K562 (cell line): ENCODE measurements at regions not wholly inside any gene's neighbourhood (a gene's known extent, or its start where the extent isn't known, plus 50 kb on each side); places are given as distances from the start of the nearest gene placed in this dataset.

ENCODE experiments used
- ATAC-seq: fragments of 200-7000 bp; cut with Tn5 transposase; 3 replicates; pipeline ENCODE4 v1.9.1; 2020; ENCODE audit warnings: moderate library complexity
- BruUV-seq: library from RNA; stranded (reverse); fragments of 400-500 nt; replicated peaks from 2 replicates; lab custom pipeline; 2021; lab: Mats Ljungman, UMichigan
- CTCF ChIA-PET: fragments of 300-600 bp; formaldehyde crosslinking; extraction: SDS; loops from one replicate; lab custom pipeline; 2021; ENCODE audit warnings: low intra/inter-chr PET ratio; lab: Yijun Ruan, JAX
- POLR2A ChIA-PET: fragments of 300-600, 350-650 bp; sonication (Branson Sonifier 250); formaldehyde crosslinking; extraction: SDS; loops from one replicate; lab custom pipeline; 2021; ENCODE audit warnings: antibody characterized with exemption, inconsistent platforms; lab: Yijun Ruan, JAX
- DNase-seq, 4 experiments: peaks; one replicate each; pipeline versions ENCODE4 v3.0.0 to v3.0.0-alpha.2; 2011 to 2018; ENCODE audit warnings: low spot score in 3 of 4, mixed read lengths in 3 of 4; ENCODE audit errors: extremely low read depth in 1 of 4
- FAIRE-seq: peaks from 2 replicates; lab custom pipeline; 2011; peaks lifted over from hg19 to GRCh38; lab: Jason Lieb, UNC
- H2AFZ ChIP-seq: 2 replicates; pipeline ENCODE4 v1.6.0; 2011; ENCODE audit warnings: low read depth, low read length, control low read depth, inconsistent platforms
- H3K27ac ChIP-seq: fragments of 200-600 bp; 3 replicates; pipeline ENCODE4 v1.8.0; 2011; ENCODE audit warnings: low read depth, mild to moderate bottlenecking, control low read depth, inconsistent platforms, low read length, moderate library complexity, mixed read lengths; ENCODE audit errors: extremely low read depth
- H3K27me3 ChIP-seq, 2 experiments: fragments of 300-600 bp in 1 of 2; 2 replicates in 1 of 2; 3 replicates in 1 of 2; pipeline versions ENCODE4 v1.6.0 to v1.8.0; 2011; ENCODE audit warnings: inconsistent platforms in 2 of 2, low read length in 2 of 2, mild to moderate bottlenecking in 1 of 2, mixed read lengths in 1 of 2, moderate library complexity in 1 of 2; ENCODE audit not compliant: control insufficient read depth in 2 of 2, insufficient read depth in 2 of 2
- H3K36me3 ChIP-seq: fragments of 300-600 bp; 3 replicates; pipeline ENCODE4 v1.8.0; 2011; ENCODE audit warnings: mild to moderate bottlenecking, low read length, inconsistent platforms; ENCODE audit not compliant: control insufficient read depth, insufficient read depth
- H3K4me1 ChIP-seq, 2 experiments: fragments of 200-600 bp in 1 of 2; replicated peaks in 1 of 2; 2 replicates in 1 of 2; 3 replicates in 1 of 2; pipeline versions ENCODE4 v1.5.1 to v1.8.0; 2011; ENCODE audit warnings: inconsistent platforms in 2 of 2, low read length in 2 of 2, mild to moderate bottlenecking in 1 of 2, mixed read lengths in 1 of 2, moderate library complexity in 1 of 2; ENCODE audit not compliant: control insufficient read depth in 2 of 2, insufficient read depth in 2 of 2
- H3K4me2 ChIP-seq: 2 replicates; pipeline ENCODE4 v1.6.1; 2011; ENCODE audit warnings: low read length, control low read depth, inconsistent platforms, mixed read lengths; ENCODE audit not compliant: insufficient read depth
- H3K4me3 ChIP-seq: fragments of 200-600 bp; sonication (generic), shearing (Covaris generic); 2 replicates; pipeline ENCODE4 v1.5.1; 2016; ENCODE audit warnings: control low read depth, inconsistent platforms
- H3K79me2 ChIP-seq: fragments of 200-600 bp; 3 replicates; pipeline ENCODE4 v1.8.0; 2011; ENCODE audit warnings: low read length, inconsistent platforms; ENCODE audit not compliant: control insufficient read depth, insufficient read depth
- H3K9ac ChIP-seq, 2 experiments: 2 replicates each; pipeline versions ENCODE4 v1.6.0 to v1.6.1; 2011; ENCODE audit warnings: low read depth in 2 of 2, low read length in 2 of 2, control low read depth in 1 of 2, inconsistent platforms in 1 of 2, mild to moderate bottlenecking in 1 of 2, mixed read lengths in 1 of 2; ENCODE audit not compliant: insufficient read depth in 1 of 2
- H3K9me1 ChIP-seq: one replicate; pipeline ENCODE4 v1.6.0; 2011; ENCODE audit warnings: inconsistent platforms, mild to moderate bottlenecking, low read length, moderate library complexity; ENCODE audit not compliant: control insufficient read depth, insufficient read depth
- H3K9me3 ChIP-seq: replicated peaks from 2 replicates; pipeline ENCODE4 v1.5.1; 2011; ENCODE audit warnings: low read depth, low read length, inconsistent platforms; ENCODE audit not compliant: control insufficient read depth, insufficient read depth
- H4K20me1 ChIP-seq: replicated peaks from 2 replicates; pipeline ENCODE4 v1.6.1; 2011; ENCODE audit warnings: low read length, inconsistent platforms, mixed read lengths; ENCODE audit not compliant: control insufficient read depth, insufficient read depth
- ARID4B ChIP-seq: sonication (generic); formaldehyde crosslinking; IDR thresholded peaks from 2 replicates; pipeline ENCODE4 v1.8.0; 2022; ENCODE audit warnings: mild to moderate bottlenecking, missing genetic modification reagents
- CBX3 ChIP-seq, 2 experiments: IDR thresholded peaks; 1 replicate in 1 of 2; 2 replicates in 1 of 2; pipeline ENCODE4 v1.6.1; 2012; ENCODE audit warnings: inconsistent platforms in 2 of 2, low read length in 2 of 2, borderline replicate concordance in 1 of 2, control low read depth in 1 of 2
- ELF4 ChIP-seq: fragments of 450-650 bp; formaldehyde crosslinking; IDR thresholded peaks from 2 replicates; pipeline ENCODE4 v1.4.0; 2022; ENCODE audit warnings: missing genetic modification characterization
- FOXP4 ChIP-seq: sonication (generic); formaldehyde crosslinking; IDR thresholded peaks from 2 replicates; pipeline ENCODE4 v1.8.0; 2022; ENCODE audit warnings: mild to moderate bottlenecking, missing genetic modification reagents, borderline replicate concordance
- HDAC3 ChIP-seq: fragments of 450-650 bp; IDR thresholded peaks from 2 replicates; pipeline ENCODE4 v1.6.1; 2018; ENCODE audit warnings: borderline replicate concordance, mild to moderate bottlenecking, moderate library complexity; ENCODE audit not compliant: partially characterized antibody
- PHB ChIP-seq: fragments of 250-450 bp; sonication (Bioruptor Pico); IDR thresholded peaks from 2 replicates; pipeline ENCODE4 v1.5.0; 2021
- RAD21 ChIP-seq, 2 experiments: fragments of 250-450 bp in 1 of 2; fragments of 450-650 bp in 1 of 2; sonication (Bioruptor Pico) in 1 of 2; formaldehyde crosslinking in 1 of 2; IDR thresholded peaks in 1 of 2; conservative IDR thresholded peaks in 1 of 2; 2 replicates each; pipeline versions ENCODE4 v1.4.0 to v1.8.0; 2020 to 2022; ENCODE audit warnings: mild to moderate bottlenecking in 2 of 2, moderate library complexity in 1 of 2
- RNF2 ChIP-seq: sonication (generic); IDR thresholded peaks from 2 replicates; pipeline ENCODE4 v1.6.1; 2016
- SMARCA5 ChIP-seq: fragments of 450-650 bp; IDR thresholded peaks from 2 replicates; pipeline ENCODE4 v1.6.1; 2016
- ZNF263 ChIP-seq: sonication (generic); formaldehyde crosslinking; IDR thresholded peaks from 2 replicates; pipeline ENCODE4 v1.8.0; 2022; ENCODE audit warnings: mild to moderate bottlenecking, missing genetic modification reagents, borderline replicate concordance
- ZNF395 ChIP-seq: fragments of 200-800 bp; sonication (Bioruptor generic); IDR thresholded peaks from 2 replicates; pipeline ENCODE4 v1.6.1; 2017; ENCODE audit warnings: missing genetic modification characterization, missing compliant biosample characterization
- ZNF644 ChIP-seq: fragments of 200-800 bp; sonication (Bioruptor generic); IDR thresholded peaks from 2 replicates; pipeline ENCODE4 v1.6.1; 2016; ENCODE audit warnings: low read depth, missing genetic modification characterization, missing compliant biosample characterization
- ZNF778 ChIP-seq: fragments of 450-650 bp; formaldehyde crosslinking; IDR thresholded peaks from 2 replicates; pipeline ENCODE4 v1.4.0; 2020; ENCODE audit warnings: mild to moderate bottlenecking, moderate library complexity
- ZNF780A ChIP-seq: fragments of 250-450 bp; sonication (Bioruptor Pico); IDR thresholded peaks from 2 replicates; pipeline ENCODE4 v1.5.0; 2021; ENCODE audit warnings: mild to moderate bottlenecking
- WGBS: fragments of 100-300 bp; shearing (Covaris generic); methylation state at CpG from one replicate; pipeline ENCODE4 v1.1.6; 2016; ENCODE audit warnings: low coverage, mixed read lengths; ENCODE audit not compliant: insufficient coverage; ENCODE audit errors: missing lambda C conversion rate; 5-methylcytosine and 5-hydroxymethylcytosine counted together
- in situ Hi-C: fragments of 300-500 bp; cut with MboI; formaldehyde crosslinking; loops from 4 replicates; pipeline ENCODE4 v1.15.0; 2018; ENCODE audit warnings: inconsistent platforms, mixed read lengths
- intact Hi-C: fragments of 100-400 bp; cut with micrococcal nuclease; formaldehyde crosslinking; loops from 2 replicates; pipeline ENCODE4 v1.14.2; 2022

GRCh38 chrX:66889418-66889817 is 250.5 kb upstream of the EDA2R start (continued):
- TF ChIP-seq ZNF395, result no peak
- TF ChIP-seq SMARCA5, result no peak
- TF ChIP-seq PHB (CRISPR knock-in tag), result no peak
- TF ChIP-seq HDAC3, result no peak
- no peak for TF ChIP-seq ZNF263 (CRISPR knock-in tag)
- no peak for TF ChIP-seq RNF2
- no peak for TF ChIP-seq ELF4 (CRISPR knock-in tag)

- Histone ChIP-seq H3K9ac (no peak overlapping the region), H4K20me1 (no peaks in the 10 kb centered on the region), H3K9me1 (no peaks in the 10 kb centered on the region), H3K79me2 (no peaks in the 10 kb centered on the region), H3K9me3 (no peaks in the 10 kb centered on the region), H3K4me3 (no peak overlapping the region), H3K36me3 (no peaks in the 10 kb centered on the region), H3K4me1 (no peaks in the 10 kb centered on the region), H3K27ac (no peak overlapping the region), H3K27me3 (no peaks in the 10 kb centered on the region), H3K4me2 (no peak overlapping the region), H2AFZ (no peak overlapping the region)
- no peak for TF ChIP-seq RAD21 (CRISPR knock-in tag; conservative IDR thresholded peaks at IDR 0.05 in 1 of 2, IDR thresholded peaks at IDR 0.05 in 1 of 2)
- no peak for TF ChIP-seq ARID4B
- no peak for TF ChIP-seq ZNF778 (CRISPR knock-in tag)
- no peak for TF ChIP-seq FOXP4
- TF ChIP-seq ZNF780A (CRISPR knock-in tag), result no peak
- no peak for TF ChIP-seq CBX3 (IDR thresholded peaks at IDR 0.05; ENCODE audit: borderline replicate concordance in 1 of 2, low read length in 2 of 2)
- TF ChIP-seq ZNF644 (tag), result no peak
- FAIRE-seq, result no peak
- intact Hi-C loops, result no loop called here
- WGBS, result 0% methylated on average over 2 of the region's 2 CpGs
- DNase-seq, result no peak
- ChIA-PET CTCF (no interaction called here), POLR2A (interaction anchor here (1.0 kb wide), 1 partner anchor 18 kb away, joined by 3 read pairs; no protein-coding TSS in a partner anchor)
- ATAC-seq, result no peak
- no TSS peak for BruUV-seq
- in situ Hi-C loops, result no loop called here
Measured at GRCh38 chrX:66882101-66882500, 243.2 kb upstream of the EDA2R start.
